ENCODE measurements at regions not wholly inside any gene's neighbourhood (a gene's known extent, or its start where the extent isn't known, plus 50 kb on each side); places are given as distances from the start of the nearest gene placed in this dataset.

GRCh38 chr14:98278800-98279199, 993.2 kb downstream of the BCL11B start:
- no peaks in the 10 kb centered on the region for H3K36me3 ChIP-seq (ENCODE audit: control insufficient read depth in 2 of 2, insufficient read depth in 2 of 2, low read length in 2 of 2)
- H3K9ac ChIP-seq (ENCODE audit: low read depth in 1 of 2, low read length in 2 of 2) = no peak overlapping the region
- H3K4me1 ChIP-seq (ENCODE audit: control insufficient read depth in 2 of 2, insufficient read depth in 2 of 2, low read length in 2 of 2) = no peaks in the 10 kb centered on the region
- H3K27ac ChIP-seq (ENCODE audit: low read depth in 2 of 2, low read length in 2 of 2) = no peak overlapping the region
- no peaks in the 10 kb centered on the region for H3K27me3 ChIP-seq (ENCODE audit: control insufficient read depth in 2 of 2, insufficient read depth in 2 of 2, low read length in 2 of 2)
- no peak overlapping the region for H3K4me3 ChIP-seq (ENCODE audit: low read length in 2 of 2)
- H3K9me3 ChIP-seq (ENCODE audit: control insufficient read depth in 2 of 2, low read length in 2 of 2) = no peaks in the 10 kb centered on the region

- Histone ChIP-seq H3K9ac (ENCODE audit: low read depth in 1 of 2, low read length in 2 of 2) (no peak overlapping the region), H3K36me3 (ENCODE audit: control insufficient read depth in 2 of 2, insufficient read depth in 2 of 2, low read length in 2 of 2) (no peaks in the 10 kb centered on the region), H3K27me3 (ENCODE audit: control insufficient read depth in 2 of 2, insufficient read depth in 2 of 2, low read length in 2 of 2) (no peaks in the 10 kb centered on the region), H3K4me3 (ENCODE audit: low read length in 2 of 2) (no peak overlapping the region), H3K9me3 (ENCODE audit: control insufficient read depth in 2 of 2, low read length in 2 of 2) (no peaks in the 10 kb centered on the region), H3K4me1 (ENCODE audit: control insufficient read depth in 2 of 2, insufficient read depth in 2 of 2, low read length in 2 of 2) (no peaks in the 10 kb centered on the region), H3K27ac (ENCODE audit: low read depth in 2 of 2, low read length in 2 of 2) (no peak overlapping the region)
These were observed 991.6 kb downstream of the BCL11B start for GRCh38 chr14:98280436-98280835.

DNA sequence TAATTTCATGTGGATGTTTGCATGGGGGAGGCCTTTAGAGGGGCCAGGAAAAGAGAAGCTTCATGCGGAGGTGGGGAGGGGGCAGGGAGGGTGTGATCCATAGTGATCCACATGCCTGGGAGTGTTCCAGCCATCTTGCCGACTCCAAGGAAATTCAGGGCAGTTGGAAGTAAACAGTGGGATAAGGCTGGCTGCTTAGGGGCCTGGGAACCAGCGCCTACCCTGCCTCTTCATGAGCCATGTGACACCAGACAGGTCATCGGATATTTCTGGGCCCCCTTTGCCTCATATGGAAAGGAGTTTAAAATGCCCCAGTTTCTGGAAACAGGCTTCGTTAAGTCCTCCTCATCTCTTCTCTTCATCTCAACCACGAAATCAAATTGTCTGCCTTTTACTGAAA, 983.2 kb downstream of the BCL11B start:
- no peak overlapping the region for H3K9ac ChIP-seq (ENCODE audit: low read depth in 1 of 2, low read length in 2 of 2)
- no peak overlapping the region for H3K4me3 ChIP-seq (ENCODE audit: low read length in 2 of 2)
- no peaks in the 10 kb centered on the region for H3K4me1 ChIP-seq (ENCODE audit: control insufficient read depth in 2 of 2, insufficient read depth in 2 of 2, low read length in 2 of 2)
- no peaks in the 10 kb centered on the region for H3K27me3 ChIP-seq (ENCODE audit: control insufficient read depth in 2 of 2, insufficient read depth in 2 of 2, low read length in 2 of 2)
- no peaks in the 10 kb centered on the region for H3K9me3 ChIP-seq (ENCODE audit: control insufficient read depth in 2 of 2, low read length in 2 of 2)
- no peaks in the 10 kb centered on the region for H3K36me3 ChIP-seq (ENCODE audit: control insufficient read depth in 2 of 2, insufficient read depth in 2 of 2, low read length in 2 of 2)
- H3K27ac ChIP-seq (ENCODE audit: low read depth in 2 of 2, low read length in 2 of 2) = no peak overlapping the region

DNA sequence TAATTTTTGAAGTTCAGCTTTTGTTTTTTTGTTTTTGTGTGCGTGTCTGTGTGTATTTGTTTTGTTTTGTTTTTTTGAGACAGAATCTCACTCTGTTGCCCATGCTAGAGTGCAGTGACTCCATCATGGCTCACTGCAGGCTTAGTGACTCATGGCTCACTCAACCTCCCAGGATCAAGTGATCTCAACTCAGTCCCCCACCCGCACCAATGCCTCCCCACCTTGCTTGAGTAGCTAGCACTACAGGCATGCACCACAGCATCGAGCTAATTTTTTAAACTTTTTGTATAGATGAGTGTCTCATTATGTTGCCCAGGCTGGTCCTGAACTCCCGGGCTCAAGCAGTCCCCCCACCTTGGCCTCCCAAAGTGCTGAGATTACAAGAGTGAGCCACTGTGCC, 981.4 kb downstream of the BCL11B start:
- no peak overlapping the region for H3K9ac ChIP-seq (ENCODE audit: low read depth in 1 of 2, low read length in 2 of 2)

GRCh38 chr14:98292191-98292590, 979.8 kb downstream of the BCL11B start:
- no peak overlapping the region for H3K9ac ChIP-seq (ENCODE audit: low read depth in 1 of 2, low read length in 2 of 2)
- H3K9me3 ChIP-seq (ENCODE audit: control insufficient read depth in 2 of 2, low read length in 2 of 2) = no peaks in the 10 kb centered on the region
- no peaks in the 10 kb centered on the region for H3K36me3 ChIP-seq (ENCODE audit: control insufficient read depth in 2 of 2, insufficient read depth in 2 of 2, low read length in 2 of 2)
- no peaks in the 10 kb centered on the region for H3K4me1 ChIP-seq (ENCODE audit: control insufficient read depth in 2 of 2, insufficient read depth in 2 of 2, low read length in 2 of 2)
- H3K27ac ChIP-seq (ENCODE audit: low read depth in 2 of 2, low read length in 2 of 2) = no peak overlapping the region
- H3K4me3 ChIP-seq (ENCODE audit: low read length in 2 of 2) = no peak overlapping the region
- H3K27me3 ChIP-seq (ENCODE audit: control insufficient read depth in 2 of 2, insufficient read depth in 2 of 2, low read length in 2 of 2) = no peaks in the 10 kb centered on the region

More for the DNA sequence above, 981.4 kb downstream of the BCL11B start:
- Histone ChIP-seq H3K27me3 (ENCODE audit: control insufficient read depth in 2 of 2, insufficient read depth in 2 of 2, low read length in 2 of 2) (no peaks in the 10 kb centered on the region), H3K36me3 (ENCODE audit: control insufficient read depth in 2 of 2, insufficient read depth in 2 of 2, low read length in 2 of 2) (no peaks in the 10 kb centered on the region), H3K27ac (ENCODE audit: low read depth in 2 of 2, low read length in 2 of 2) (no peak overlapping the region), H3K4me1 (ENCODE audit: control insufficient read depth in 2 of 2, insufficient read depth in 2 of 2, low read length in 2 of 2) (no peaks in the 10 kb centered on the region), H3K4me3 (ENCODE audit: low read length in 2 of 2) (no peak overlapping the region), H3K9me3 (ENCODE audit: control insufficient read depth in 2 of 2, low read length in 2 of 2) (no peaks in the 10 kb centered on the region)

- Histone ChIP-seq H3K9ac (ENCODE audit: low read depth in 1 of 2, low read length in 2 of 2) (no peak overlapping the region), H3K27me3 (ENCODE audit: control insufficient read depth in 2 of 2, insufficient read depth in 2 of 2, low read length in 2 of 2) (no peaks in the 10 kb centered on the region), H3K9me3 (ENCODE audit: control insufficient read depth in 2 of 2, low read length in 2 of 2) (no peaks in the 10 kb centered on the region), H3K36me3 (ENCODE audit: control insufficient read depth in 2 of 2, insufficient read depth in 2 of 2, low read length in 2 of 2) (no peaks in the 10 kb centered on the region), H3K4me3 (ENCODE audit: low read length in 2 of 2) (no peak overlapping the region), H3K4me1 (ENCODE audit: control insufficient read depth in 2 of 2, insufficient read depth in 2 of 2, low read length in 2 of 2) (no peaks in the 10 kb centered on the region), H3K27ac (ENCODE audit: low read depth in 2 of 2, low read length in 2 of 2) (no peak overlapping the region)
These were observed 978.4 kb downstream of the BCL11B start for GRCh38 chr14:98293576-98293975.

GRCh38 chr14:98296895-98297294, 975.1 kb downstream of the BCL11B start:
- Histone ChIP-seq H3K9ac (ENCODE audit: low read depth in 1 of 2, low read length in 2 of 2) (no peak overlapping the region), H3K36me3 (ENCODE audit: control insufficient read depth in 2 of 2, insufficient read depth in 2 of 2, low read length in 2 of 2) (no peaks in the 10 kb centered on the region), H3K4me3 (ENCODE audit: low read length in 2 of 2) (no peak overlapping the region), H3K27me3 (ENCODE audit: control insufficient read depth in 2 of 2, insufficient read depth in 2 of 2, low read length in 2 of 2) (no peaks in the 10 kb centered on the region), H3K9me3 (ENCODE audit: control insufficient read depth in 2 of 2, low read length in 2 of 2) (no peaks in the 10 kb centered on the region), H3K27ac (ENCODE audit: low read depth in 2 of 2, low read length in 2 of 2) (no peak overlapping the region), H3K4me1 (ENCODE audit: control insufficient read depth in 2 of 2, insufficient read depth in 2 of 2, low read length in 2 of 2) (no peaks in the 10 kb centered on the region)

DNA sequence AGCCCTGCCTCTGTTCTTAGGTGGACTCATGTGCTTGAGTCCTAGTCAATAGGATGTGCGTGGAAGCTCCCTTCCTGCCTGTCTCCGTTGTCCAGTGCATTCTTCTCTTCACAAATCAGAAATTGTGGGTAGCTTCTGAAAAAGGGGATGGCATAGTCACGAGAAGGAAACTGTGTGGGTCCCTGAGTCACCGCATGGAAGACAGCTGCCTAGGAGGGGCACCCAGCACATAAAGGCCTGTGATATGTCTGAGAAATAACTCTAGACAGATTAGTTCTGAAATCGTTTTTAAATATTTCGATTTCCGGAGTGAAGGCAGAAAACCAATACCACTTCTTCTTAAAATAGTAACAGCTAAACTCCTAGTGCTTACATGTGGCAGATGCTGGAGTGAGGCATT, 974.4 kb downstream of the BCL11B start:
- Histone ChIP-seq H3K9me3 (ENCODE audit: control insufficient read depth in 2 of 2, low read length in 2 of 2) (no peaks in the 10 kb centered on the region), H3K4me1 (ENCODE audit: control insufficient read depth in 2 of 2, insufficient read depth in 2 of 2, low read length in 2 of 2) (no peaks in the 10 kb centered on the region), H3K36me3 (ENCODE audit: control insufficient read depth in 2 of 2, insufficient read depth in 2 of 2, low read length in 2 of 2) (no peaks in the 10 kb centered on the region), H3K9ac (ENCODE audit: low read depth in 1 of 2, low read length in 2 of 2) (no peak overlapping the region), H3K27me3 (ENCODE audit: control insufficient read depth in 2 of 2, insufficient read depth in 2 of 2, low read length in 2 of 2) (no peaks in the 10 kb centered on the region), H3K4me3 (ENCODE audit: low read length in 2 of 2) (no peak overlapping the region), H3K27ac (ENCODE audit: low read depth in 2 of 2, low read length in 2 of 2) (no peak overlapping the region)

- no peaks in the 10 kb centered on the region for H3K36me3 ChIP-seq (ENCODE audit: control insufficient read depth in 2 of 2, insufficient read depth in 2 of 2, low read length in 2 of 2)
- no peaks in the 10 kb centered on the region for H3K9me3 ChIP-seq (ENCODE audit: control insufficient read depth in 2 of 2, low read length in 2 of 2)
- no peak overlapping the region for H3K9ac ChIP-seq (ENCODE audit: low read depth in 1 of 2, low read length in 2 of 2)
- H3K27ac ChIP-seq (ENCODE audit: low read depth in 2 of 2, low read length in 2 of 2) = no peak overlapping the region
- no peaks in the 10 kb centered on the region for H3K4me1 ChIP-seq (ENCODE audit: control insufficient read depth in 2 of 2, insufficient read depth in 2 of 2, low read length in 2 of 2)
- no peaks in the 10 kb centered on the region for H3K27me3 ChIP-seq (ENCODE audit: control insufficient read depth in 2 of 2, insufficient read depth in 2 of 2, low read length in 2 of 2)
- H3K4me3 ChIP-seq (ENCODE audit: low read length in 2 of 2) = no peak overlapping the region
These were observed 973.3 kb downstream of the BCL11B start for GRCh38 chr14:98298481-98299244.

- no peaks in the 10 kb centered on the region for H3K36me3 ChIP-seq (ENCODE audit: control insufficient read depth in 2 of 2, insufficient read depth in 2 of 2, low read length in 2 of 2)
- no peak overlapping the region for H3K9ac ChIP-seq (ENCODE audit: low read depth in 1 of 2, low read length in 2 of 2)
- no peak overlapping the region for H3K4me3 ChIP-seq (ENCODE audit: low read length in 2 of 2)
- no peaks in the 10 kb centered on the region for H3K9me3 ChIP-seq (ENCODE audit: control insufficient read depth in 2 of 2, low read length in 2 of 2)
- H3K4me1 ChIP-seq (ENCODE audit: control insufficient read depth in 2 of 2, insufficient read depth in 2 of 2, low read length in 2 of 2) = no peaks in the 10 kb centered on the region
- no peak overlapping the region for H3K27ac ChIP-seq (ENCODE audit: low read depth in 2 of 2, low read length in 2 of 2)
- H3K27me3 ChIP-seq (ENCODE audit: control insufficient read depth in 2 of 2, insufficient read depth in 2 of 2, low read length in 2 of 2) = no peaks in the 10 kb centered on the region
These were observed 970.3 kb downstream of the BCL11B start for GRCh38 chr14:98301681-98302080.

All from mucosa of rectum (tissue), 2 donors.